HCT116 (cell line): ENCODE measurements at regions not wholly inside any gene's neighbourhood (a gene's known extent, or its start where the extent isn't known, plus 50 kb on each side); places are given as distances from the start of the nearest gene placed in this dataset.

Experiments
- ATAC-seq: fragments of 200-7000 bp; cut with Tn5 transposase; 2 replicates; pipeline ENCODE4 v1.9.1; 2020; ENCODE audit warnings: mild to moderate bottlenecking, moderate library complexity
- BruUV-seq: library from RNA; stranded (reverse); fragments of 400-500 nt; replicated peaks from 2 replicates; lab custom pipeline; 2021; lab: Mats Ljungman, UMichigan
- CTCF ChIA-PET: fragments of 300-600 bp; sonication (Branson Sonifier 250); formaldehyde crosslinking; loops from one replicate; lab custom pipeline; 2021; ENCODE audit warnings: antibody characterized with exemption; lab: Charles Lee
- POLR2A ChIA-PET: fragments of 300-600, 350-600 bp; sonication (Branson Sonifier 250); formaldehyde crosslinking; loops from one replicate; lab custom pipeline; 2021; ENCODE audit warnings: antibody characterized with exemption; lab: Charles Lee
- RAD21 ChIA-PET, 2 experiments: fragments of 300-600 bp; sonication (Branson Sonifier 250); formaldehyde crosslinking; loops; one replicate each; lab custom pipeline; 2023; ENCODE audit warnings: low total read pairs in 2 of 2; ENCODE audit not compliant: uncharacterized antibody in 2 of 2, unreplicated experiment in 2 of 2, low non-redundant PET in 1 of 2; lab: Charles Lee
- DNase-seq: peaks from one replicate; pipeline ENCODE4 v3.0.0-alpha.2; 2010; ENCODE audit warnings: low read depth, low spot score
- H2AFZ ChIP-seq: fragments of 200-600 bp; shearing (Covaris generic), sonication (generic); 2 replicates; pipeline ENCODE4 v1.6.1; 2017; ENCODE audit warnings: low read depth, mixed run types, mixed read lengths, antibody characterized with exemption, low read length; ENCODE audit not compliant: poor library complexity, severe bottlenecking
- H3K27ac ChIP-seq: 2 replicates; pipeline ENCODE4 v1.5.1; 2012; ENCODE audit warnings: low read depth, low read length
- H3K27me3 ChIP-seq: fragments of 200-600 bp; sonication (generic); 2 replicates; pipeline ENCODE4 v1.6.1; 2016; ENCODE audit warnings: mixed run types, low read length, mixed read lengths; ENCODE audit not compliant: insufficient read depth
- H3K36me3 ChIP-seq, 2 experiments: fragments of 200-500 bp in 1 of 2; fragments of 200-600 bp in 1 of 2; sonication (Bioruptor generic) in 1 of 2; sonication (generic) in 1 of 2; 2 replicates each; pipeline versions ENCODE4 v1.5.1 to v1.6.1; 2014 to 2016; ENCODE audit warnings: low read length in 2 of 2, inconsistent platforms in 1 of 2, mixed read lengths in 1 of 2, mixed run types in 1 of 2; ENCODE audit not compliant: insufficient read depth in 2 of 2, control insufficient read depth in 1 of 2
- H3K4me1 ChIP-seq, 2 experiments: fragments of 200-600 bp in 1 of 2; sonication (generic) in 1 of 2; 2 replicates each; pipeline versions ENCODE4 v1.5.1 to v1.6.1; 2012 to 2017; ENCODE audit warnings: low read length in 2 of 2, inconsistent platforms in 1 of 2, mild to moderate bottlenecking in 1 of 2, mixed read lengths in 1 of 2, mixed run types in 1 of 2, moderate library complexity in 1 of 2; ENCODE audit not compliant: insufficient read depth in 2 of 2, control insufficient read depth in 1 of 2
- H3K4me2 ChIP-seq: fragments of 200-600 bp; sonication (generic); 2 replicates; pipeline ENCODE4 v1.6.1; 2017; ENCODE audit warnings: mixed run types, low read length, mixed read lengths
- H3K4me3 ChIP-seq, 2 experiments: fragments of 200-600 bp in 1 of 2; sonication (generic) in 1 of 2; replicated peaks in 1 of 2; 2 replicates each; pipeline ENCODE4 v1.5.1; 2011 to 2016; ENCODE audit warnings: low read length in 2 of 2, control low read depth in 1 of 2, low read depth in 1 of 2, mild to moderate bottlenecking in 1 of 2, mixed read lengths in 1 of 2, mixed run types in 1 of 2
- H3K79me2 ChIP-seq: fragments of 200-600 bp; sonication (generic); 2 replicates; pipeline ENCODE4 v1.6.1; 2017; ENCODE audit warnings: mild to moderate bottlenecking, mixed run types, low read length, moderate library complexity, mixed read lengths; ENCODE audit not compliant: insufficient read depth
- H3K9ac ChIP-seq: fragments of 200-600 bp; sonication (generic); 2 replicates; pipeline ENCODE4 v1.6.1; 2016; ENCODE audit warnings: low read length, mixed read lengths
- H3K9me2 ChIP-seq: fragments of 200-600 bp; sonication (generic), shearing (Covaris generic); 2 replicates; pipeline ENCODE4 v1.6.1; 2017; ENCODE audit warnings: mixed run types, mild to moderate bottlenecking, moderate library complexity; ENCODE audit not compliant: insufficient read depth
- H3K9me3 ChIP-seq, 2 experiments: fragments of 200-500 bp in 1 of 2; fragments of 200-600 bp in 1 of 2; sonication (Bioruptor generic) in 1 of 2; sonication (generic) in 1 of 2; 2 replicates each; pipeline ENCODE4 v1.6.1; 2014 to 2017; ENCODE audit warnings: low read length in 2 of 2, mixed read lengths in 2 of 2, inconsistent platforms in 1 of 2, low read depth in 1 of 2, mild to moderate bottlenecking in 1 of 2, mixed run types in 1 of 2, moderate library complexity in 1 of 2; ENCODE audit not compliant: control insufficient read depth in 1 of 2, insufficient read depth in 1 of 2
- H4K20me1 ChIP-seq: fragments of 200-600 bp; sonication (generic), shearing (Covaris generic); 2 replicates; pipeline ENCODE4 v1.6.1; 2017; ENCODE audit warnings: mixed run types, mild to moderate bottlenecking, moderate library complexity; ENCODE audit not compliant: insufficient read depth
- CBX3 ChIP-seq: IDR thresholded peaks from 2 replicates; pipeline ENCODE4 v1.6.1; 2012; ENCODE audit warnings: low read depth
- CEBPB ChIP-seq: IDR thresholded peaks from 2 replicates; pipeline ENCODE4 v1.6.1; 2012; ENCODE audit warnings: low read depth
- EGR1 ChIP-seq: IDR thresholded peaks from 2 replicates; pipeline ENCODE4 v1.6.1; 2012; ENCODE audit warnings: low read depth
- ELF1 ChIP-seq: IDR thresholded peaks from 2 replicates; pipeline ENCODE4 v1.6.1; 2012; ENCODE audit warnings: low read depth, borderline replicate concordance
- EZH2 ChIP-seq: fragments of 200-600 bp; sonication (generic); IDR thresholded peaks from 2 replicates; pipeline ENCODE4 v1.6.1; 2017; ENCODE audit warnings: antibody characterized with exemption, mixed run types
- EZH2phosphoT487 ChIP-seq: fragments of 200-600 bp; IDR thresholded peaks from 2 replicates; pipeline ENCODE4 v1.6.1; 2018; ENCODE audit warnings: antibody characterized with exemption, borderline replicate concordance
- FOSL1 ChIP-seq: IDR thresholded peaks from 2 replicates; pipeline ENCODE4 v1.6.1; 2012; ENCODE audit warnings: low read depth
- JUND ChIP-seq: IDR thresholded peaks from 2 replicates; pipeline ENCODE4 v1.6.1; 2012
- POLR2A ChIP-seq: IDR thresholded peaks from 2 replicates; pipeline ENCODE4 v1.7.0; 2011; ENCODE audit warnings: borderline replicate concordance; ENCODE audit not compliant: insufficient read depth, insufficient read length; ENCODE audit errors: extremely low read depth
- RAD21 ChIP-seq: IDR thresholded peaks from 2 replicates; pipeline ENCODE4 v1.6.1; 2012; ENCODE audit warnings: low read depth, mild to moderate bottlenecking
- SIN3A ChIP-seq: IDR thresholded peaks from 2 replicates; pipeline ENCODE4 v1.6.1; 2012; ENCODE audit warnings: low read depth
- SRF ChIP-seq: IDR thresholded peaks from 2 replicates; pipeline ENCODE4 v1.6.1; 2012; ENCODE audit warnings: low read depth
- YY1 ChIP-seq: IDR thresholded peaks from 2 replicates; pipeline ENCODE4 v1.6.1; 2011; ENCODE audit warnings: low read length, low read depth, moderate library complexity, mild to moderate bottlenecking; ENCODE audit not compliant: insufficient replicate concordance; ENCODE audit errors: extremely low read depth
- ZFX ChIP-seq: fragments of 450-650 bp; IDR thresholded peaks from 2 replicates; pipeline ENCODE4 v1.6.1; 2017
- ZNF274 ChIP-seq: fragments of 200-500 bp; sonication (Bioruptor generic); IDR thresholded peaks from 2 replicates; pipeline ENCODE4 v1.6.1; 2014; ENCODE audit warnings: mild to moderate bottlenecking, low read depth, low read length, inconsistent platforms
- intact Hi-C: fragments of 100-400 bp; cut with micrococcal nuclease; formaldehyde crosslinking; loops from 2 replicates; pipeline ENCODE4 v1.10.0; 2022
- TF ChIP-seq, protein P1 (sequence below): IDR thresholded peaks from 2 replicates; pipeline ENCODE4 v1.6.1; 2011; ENCODE audit warnings: mild to moderate bottlenecking, low read length, moderate library complexity; ENCODE audit not compliant: insufficient replicate concordance; ENCODE audit errors: extremely low read depth
- TF ChIP-seq, protein P2 (sequence below): IDR thresholded peaks from 2 replicates; pipeline ENCODE4 v1.6.1; 2012
- TF ChIP-seq, protein P3 (sequence below), 3 experiments: fragments of 200-600 bp in 1 of 3; sonication (generic) in 1 of 3; IDR thresholded peaks in 2 of 3; conservative IDR thresholded peaks in 1 of 3; 2 replicates each; pipeline ENCODE4 v1.5.1; 2012 to 2017; ENCODE audit warnings: low read depth in 2 of 3, low read length in 2 of 3, antibody characterized with exemption in 1 of 3, borderline replicate concordance in 1 of 3, control low read depth in 1 of 3, mild to moderate bottlenecking in 1 of 3, mixed read lengths in 1 of 3, mixed run types in 1 of 3, moderate library complexity in 1 of 3; ENCODE audit not compliant: insufficient read depth in 1 of 3
- TF ChIP-seq, protein P4 (sequence below): IDR thresholded peaks from 2 replicates; pipeline ENCODE4 v1.6.1; 2012; ENCODE audit warnings: low read depth
- TF ChIP-seq, protein P5 (sequence below): IDR thresholded peaks from 2 replicates; pipeline ENCODE4 v1.6.1; 2012

DNA sequence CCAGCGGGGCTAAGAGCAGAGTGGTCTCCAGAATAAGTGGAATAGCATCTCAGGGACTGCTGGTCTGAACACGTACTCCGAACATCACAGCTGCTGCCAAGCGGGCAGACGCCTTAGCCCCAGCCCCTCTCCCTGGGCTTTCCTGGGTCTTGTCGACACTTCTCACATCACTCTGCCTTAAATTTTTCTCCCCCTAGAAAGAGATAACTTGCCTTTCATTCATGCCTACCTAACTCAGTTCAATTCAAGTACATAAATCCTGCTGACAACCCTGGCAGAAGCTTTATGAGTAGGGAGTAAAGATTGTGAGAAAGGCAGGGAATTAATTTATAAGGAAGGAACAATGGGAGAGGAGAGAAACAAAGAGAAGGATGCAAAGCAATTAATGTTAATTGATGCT is 202.9 kb upstream of the TNP1 start:
- Histone ChIP-seq H3K9me2 (no peaks in the 10 kb centered on the region), H3K27ac (no peak overlapping the region), H3K4me2 (no peak overlapping the region), H3K36me3 (no peaks in the 10 kb centered on the region), H3K4me3 (no peak overlapping the region), H2AFZ (no peak overlapping the region), H3K27me3 (0 out of 2 replicates have a peak, but pooled peaks cover 8% of the 10 kb centered on the region), H3K9ac (no peak overlapping the region), H4K20me1 (no peaks in the 10 kb centered on the region), H3K4me1 (no peaks in the 10 kb centered on the region), H3K79me2 (no peaks in the 10 kb centered on the region), H3K9me3 (no peaks in the 10 kb centered on the region)
- RAD21 ChIA-PET: no interaction called here
- ATAC-seq: no peak
- no peak for DNase-seq
- intact Hi-C loops: no loop called here
- no TSS peak for BruUV-seq
- CTCF ChIA-PET: no interaction called here
- POLR2A ChIA-PET: no interaction called here
- TF ChIP-seq POLR2A (no peak), YY1 (no peak), FOSL1 (no peak), EGR1 (no peak), ZNF274 (no peak), EZH2phosphoT487 (no peak), ELF1 (no peak), EZH2 (no peak), SIN3A (no peak), SRF (no peak), CBX3 (no peak), JUND (no peak), RAD21 (no peak), CEBPB (no peak), ZFX (no peak)
- TF ChIP-seq, protein P1, sequence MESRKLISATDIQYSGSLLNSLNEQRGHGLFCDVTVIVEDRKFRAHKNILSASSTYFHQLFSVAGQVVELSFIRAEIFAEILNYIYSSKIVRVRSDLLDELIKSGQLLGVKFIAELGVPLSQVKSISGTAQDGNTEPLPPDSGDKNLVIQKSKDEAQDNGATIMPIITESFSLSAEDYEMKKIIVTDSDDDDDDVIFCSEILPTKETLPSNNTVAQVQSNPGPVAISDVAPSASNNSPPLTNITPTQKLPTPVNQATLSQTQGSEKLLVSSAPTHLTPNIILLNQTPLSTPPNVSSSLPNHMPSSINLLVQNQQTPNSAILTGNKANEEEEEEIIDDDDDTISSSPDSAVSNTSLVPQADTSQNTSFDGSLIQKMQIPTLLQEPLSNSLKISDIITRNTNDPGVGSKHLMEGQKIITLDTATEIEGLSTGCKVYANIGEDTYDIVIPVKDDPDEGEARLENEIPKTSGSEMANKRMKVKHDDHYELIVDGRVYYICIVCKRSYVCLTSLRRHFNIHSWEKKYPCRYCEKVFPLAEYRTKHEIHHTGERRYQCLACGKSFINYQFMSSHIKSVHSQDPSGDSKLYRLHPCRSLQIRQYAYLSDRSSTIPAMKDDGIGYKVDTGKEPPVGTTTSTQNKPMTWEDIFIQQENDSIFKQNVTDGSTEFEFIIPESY: no peak
- TF ChIP-seq, protein P2, sequence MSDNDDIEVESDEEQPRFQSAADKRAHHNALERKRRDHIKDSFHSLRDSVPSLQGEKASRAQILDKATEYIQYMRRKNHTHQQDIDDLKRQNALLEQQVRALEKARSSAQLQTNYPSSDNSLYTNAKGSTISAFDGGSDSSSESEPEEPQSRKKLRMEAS: no peak
- TF ChIP-seq, protein P3, sequence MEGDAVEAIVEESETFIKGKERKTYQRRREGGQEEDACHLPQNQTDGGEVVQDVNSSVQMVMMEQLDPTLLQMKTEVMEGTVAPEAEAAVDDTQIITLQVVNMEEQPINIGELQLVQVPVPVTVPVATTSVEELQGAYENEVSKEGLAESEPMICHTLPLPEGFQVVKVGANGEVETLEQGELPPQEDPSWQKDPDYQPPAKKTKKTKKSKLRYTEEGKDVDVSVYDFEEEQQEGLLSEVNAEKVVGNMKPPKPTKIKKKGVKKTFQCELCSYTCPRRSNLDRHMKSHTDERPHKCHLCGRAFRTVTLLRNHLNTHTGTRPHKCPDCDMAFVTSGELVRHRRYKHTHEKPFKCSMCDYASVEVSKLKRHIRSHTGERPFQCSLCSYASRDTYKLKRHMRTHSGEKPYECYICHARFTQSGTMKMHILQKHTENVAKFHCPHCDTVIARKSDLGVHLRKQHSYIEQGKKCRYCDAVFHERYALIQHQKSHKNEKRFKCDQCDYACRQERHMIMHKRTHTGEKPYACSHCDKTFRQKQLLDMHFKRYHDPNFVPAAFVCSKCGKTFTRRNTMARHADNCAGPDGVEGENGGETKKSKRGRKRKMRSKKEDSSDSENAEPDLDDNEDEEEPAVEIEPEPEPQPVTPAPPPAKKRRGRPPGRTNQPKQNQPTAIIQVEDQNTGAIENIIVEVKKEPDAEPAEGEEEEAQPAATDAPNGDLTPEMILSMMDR (IDR thresholded peaks at IDR 0.05 in 2 of 3, conservative IDR thresholded peaks at IDR 0.05 in 1 of 3; ENCODE audit: borderline replicate concordance in 1 of 3, insufficient read depth in 1 of 3, low read depth in 2 of 3, low read length in 2 of 3): no peak
- TF ChIP-seq, protein P4, sequence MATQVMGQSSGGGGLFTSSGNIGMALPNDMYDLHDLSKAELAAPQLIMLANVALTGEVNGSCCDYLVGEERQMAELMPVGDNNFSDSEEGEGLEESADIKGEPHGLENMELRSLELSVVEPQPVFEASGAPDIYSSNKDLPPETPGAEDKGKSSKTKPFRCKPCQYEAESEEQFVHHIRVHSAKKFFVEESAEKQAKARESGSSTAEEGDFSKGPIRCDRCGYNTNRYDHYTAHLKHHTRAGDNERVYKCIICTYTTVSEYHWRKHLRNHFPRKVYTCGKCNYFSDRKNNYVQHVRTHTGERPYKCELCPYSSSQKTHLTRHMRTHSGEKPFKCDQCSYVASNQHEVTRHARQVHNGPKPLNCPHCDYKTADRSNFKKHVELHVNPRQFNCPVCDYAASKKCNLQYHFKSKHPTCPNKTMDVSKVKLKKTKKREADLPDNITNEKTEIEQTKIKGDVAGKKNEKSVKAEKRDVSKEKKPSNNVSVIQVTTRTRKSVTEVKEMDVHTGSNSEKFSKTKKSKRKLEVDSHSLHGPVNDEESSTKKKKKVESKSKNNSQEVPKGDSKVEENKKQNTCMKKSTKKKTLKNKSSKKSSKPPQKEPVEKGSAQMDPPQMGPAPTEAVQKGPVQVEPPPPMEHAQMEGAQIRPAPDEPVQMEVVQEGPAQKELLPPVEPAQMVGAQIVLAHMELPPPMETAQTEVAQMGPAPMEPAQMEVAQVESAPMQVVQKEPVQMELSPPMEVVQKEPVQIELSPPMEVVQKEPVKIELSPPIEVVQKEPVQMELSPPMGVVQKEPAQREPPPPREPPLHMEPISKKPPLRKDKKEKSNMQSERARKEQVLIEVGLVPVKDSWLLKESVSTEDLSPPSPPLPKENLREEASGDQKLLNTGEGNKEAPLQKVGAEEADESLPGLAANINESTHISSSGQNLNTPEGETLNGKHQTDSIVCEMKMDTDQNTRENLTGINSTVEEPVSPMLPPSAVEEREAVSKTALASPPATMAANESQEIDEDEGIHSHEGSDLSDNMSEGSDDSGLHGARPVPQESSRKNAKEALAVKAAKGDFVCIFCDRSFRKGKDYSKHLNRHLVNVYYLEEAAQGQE: no peak
- TF ChIP-seq, protein P5, sequence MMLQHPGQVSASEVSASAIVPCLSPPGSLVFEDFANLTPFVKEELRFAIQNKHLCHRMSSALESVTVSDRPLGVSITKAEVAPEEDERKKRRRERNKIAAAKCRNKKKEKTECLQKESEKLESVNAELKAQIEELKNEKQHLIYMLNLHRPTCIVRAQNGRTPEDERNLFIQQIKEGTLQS: no peak
